ENCODE measurements at regions not wholly inside any gene's neighbourhood (a gene's known extent, or its start where the extent isn't known, plus 50 kb on each side); places are given as distances from the start of the nearest gene placed in this dataset.

DNA sequence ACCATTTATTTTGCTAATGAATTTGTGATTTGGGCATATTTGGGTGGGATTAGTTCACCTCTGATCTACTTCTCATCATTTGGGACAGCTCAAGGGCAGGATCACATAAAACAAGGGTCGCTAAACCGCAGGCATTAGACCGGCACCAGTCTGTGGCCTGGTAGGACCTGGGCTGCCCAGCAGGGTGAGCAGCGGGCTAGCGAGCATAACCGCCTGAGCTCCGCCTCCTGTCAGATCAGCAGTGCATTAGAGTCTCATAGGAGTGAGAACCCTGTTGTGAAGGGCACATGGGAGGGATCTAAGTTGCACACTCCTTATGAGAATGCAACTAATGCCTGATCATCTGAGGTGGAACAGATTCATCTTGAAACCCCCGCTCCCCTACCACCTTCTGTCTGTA, 785.3 kb downstream of the TRHDE start:
- DNase-seq (peak in 1 of 2 donors; percentile 19), ATAC-seq (no peak)
- Histone ChIP-seq H3K4me1 (no peaks in the 10 kb centered on the region), H3K27me3 (ENCODE audit: insufficient read depth in 3 of 3, low read length in 2 of 3) (no peaks in the 10 kb centered on the region), H3K9me3 (no peaks in the 10 kb centered on the region), H3K27ac (no peak overlapping the region), H3K36me3 (ENCODE audit: insufficient read depth in 1 of 2, low read depth in 1 of 2) (no peaks in the 10 kb centered on the region), H3K4me3 (no peak overlapping the region)
- intact Hi-C loops (cut with DNase I) = no loop called here
- WGBS, 3 donors = 95 to 97% (median 96%) methylated on average over 8 of the region's 8 CpGs
- TF ChIP-seq, protein P1, sequence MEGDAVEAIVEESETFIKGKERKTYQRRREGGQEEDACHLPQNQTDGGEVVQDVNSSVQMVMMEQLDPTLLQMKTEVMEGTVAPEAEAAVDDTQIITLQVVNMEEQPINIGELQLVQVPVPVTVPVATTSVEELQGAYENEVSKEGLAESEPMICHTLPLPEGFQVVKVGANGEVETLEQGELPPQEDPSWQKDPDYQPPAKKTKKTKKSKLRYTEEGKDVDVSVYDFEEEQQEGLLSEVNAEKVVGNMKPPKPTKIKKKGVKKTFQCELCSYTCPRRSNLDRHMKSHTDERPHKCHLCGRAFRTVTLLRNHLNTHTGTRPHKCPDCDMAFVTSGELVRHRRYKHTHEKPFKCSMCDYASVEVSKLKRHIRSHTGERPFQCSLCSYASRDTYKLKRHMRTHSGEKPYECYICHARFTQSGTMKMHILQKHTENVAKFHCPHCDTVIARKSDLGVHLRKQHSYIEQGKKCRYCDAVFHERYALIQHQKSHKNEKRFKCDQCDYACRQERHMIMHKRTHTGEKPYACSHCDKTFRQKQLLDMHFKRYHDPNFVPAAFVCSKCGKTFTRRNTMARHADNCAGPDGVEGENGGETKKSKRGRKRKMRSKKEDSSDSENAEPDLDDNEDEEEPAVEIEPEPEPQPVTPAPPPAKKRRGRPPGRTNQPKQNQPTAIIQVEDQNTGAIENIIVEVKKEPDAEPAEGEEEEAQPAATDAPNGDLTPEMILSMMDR (IDR thresholded peaks at IDR 0.05) = no peak

DNA sequence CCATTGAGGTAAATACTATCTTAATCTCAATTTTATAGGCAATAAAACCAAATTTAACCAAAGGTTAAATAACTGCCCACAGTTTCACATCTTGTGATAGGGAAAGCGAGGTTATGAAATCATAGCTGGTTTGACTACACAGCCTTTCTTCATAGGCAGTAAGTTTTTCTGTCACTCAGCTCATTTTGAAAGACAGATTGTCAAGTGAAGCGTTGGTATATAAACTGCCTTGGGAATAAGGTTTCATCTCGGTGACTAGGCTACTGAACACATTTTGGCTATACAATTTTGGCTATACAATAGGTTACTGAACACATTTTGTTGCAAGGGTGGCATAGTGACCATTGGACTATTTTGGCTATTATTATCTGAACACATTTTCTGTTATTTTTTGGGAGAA, 793.7 kb downstream of the TRHDE start:
- intact Hi-C loops (cut with DNase I) = no loop called here
- no peaks in the 10 kb centered on the region for H3K9me3 ChIP-seq
- WGBS, 3 donors = 70 to 74% (median 74%) methylated on average over 3 of the region's 3 CpGs

DNA sequence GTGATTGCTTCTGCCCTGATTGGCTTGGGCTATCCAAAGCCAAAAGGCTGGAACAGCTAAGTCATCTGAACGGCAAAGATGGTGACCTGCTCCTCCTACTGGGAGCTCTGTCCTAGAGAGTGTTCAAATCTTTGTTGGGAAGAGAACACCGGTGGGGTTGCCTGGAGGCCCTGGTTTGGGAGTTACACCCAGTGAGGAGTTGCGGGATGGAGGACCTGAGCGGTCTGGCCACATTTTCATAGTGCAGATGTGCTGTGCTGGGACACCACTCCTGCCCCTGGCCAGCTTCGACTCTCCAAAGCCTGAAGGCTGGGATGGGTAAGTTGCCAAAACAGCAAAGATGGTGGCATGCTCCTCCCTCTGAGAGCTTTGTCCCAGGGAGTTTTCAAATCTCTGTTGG, 795.4 kb downstream of the TRHDE start:
- no peaks in the 10 kb centered on the region for H3K36me3 ChIP-seq (ENCODE audit: insufficient read depth in 1 of 2, low read depth in 1 of 2)
- H3K4me3 ChIP-seq = no peak overlapping the region
- H3K4me1 ChIP-seq = no peaks in the 10 kb centered on the region
- TF ChIP-seq, protein P1 (IDR thresholded peaks at IDR 0.05) = no peak
- H3K9me3 ChIP-seq = no peaks in the 10 kb centered on the region
- H3K27ac ChIP-seq = no peak overlapping the region
- DNase-seq (no peak), ATAC-seq (no peak)
- intact Hi-C loops (cut with DNase I) = no loop called here
- H3K27me3 ChIP-seq (ENCODE audit: insufficient read depth in 3 of 3, low read length in 2 of 3) = no peaks in the 10 kb centered on the region
- WGBS, 3 donors = 89 to 91% (median 90%) methylated on average over 5 of the region's 5 CpGs

More for the DNA sequence above, 793.7 kb downstream of the TRHDE start:
- no peaks in the 10 kb centered on the region for H3K36me3 ChIP-seq (ENCODE audit: insufficient read depth in 1 of 2, low read depth in 1 of 2)
- no peak for ATAC-seq
- H3K4me1 ChIP-seq = no peaks in the 10 kb centered on the region
- DNase-seq = no peak
- TF ChIP-seq, protein P1 (IDR thresholded peaks at IDR 0.05) = no peak
- H3K27me3 ChIP-seq (ENCODE audit: insufficient read depth in 3 of 3, low read length in 2 of 3) = no peaks in the 10 kb centered on the region
- H3K27ac ChIP-seq = no peak overlapping the region
- H3K4me3 ChIP-seq = no peak overlapping the region

DNA sequence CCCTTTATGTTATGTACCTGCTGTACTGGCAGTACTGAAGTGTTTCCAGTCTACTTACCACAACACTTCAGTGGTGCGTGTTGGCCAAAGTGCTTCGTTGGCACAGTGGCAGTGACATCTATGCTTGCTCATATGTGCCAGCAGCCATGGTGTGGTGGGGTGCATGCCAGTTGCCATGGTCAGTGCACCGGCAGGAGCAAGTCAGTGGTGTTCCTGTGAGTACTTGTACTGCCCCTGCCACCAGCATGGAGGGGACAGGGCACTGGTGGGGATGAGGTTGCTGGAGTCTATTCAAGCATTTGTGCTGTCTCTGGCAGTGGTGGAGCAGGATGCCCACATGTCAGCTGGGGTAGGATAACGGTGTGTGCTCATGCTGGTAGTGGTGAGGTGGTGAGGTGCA, 800.0 kb downstream of the TRHDE start:
- WGBS, 3 donors = 84 to 93% (median 89%) methylated on average over 4 of the region's 4 CpGs
- ATAC-seq = no peak
- Histone ChIP-seq H3K36me3 (ENCODE audit: insufficient read depth in 1 of 2, low read depth in 1 of 2) (no peaks in the 10 kb centered on the region), H3K4me3 (no peak overlapping the region), H3K4me1 (no peaks in the 10 kb centered on the region), H3K9me3 (no peaks in the 10 kb centered on the region), H3K27me3 (ENCODE audit: insufficient read depth in 3 of 3, low read length in 2 of 3) (no peaks in the 10 kb centered on the region), H3K27ac (no peak overlapping the region)
- intact Hi-C loops (cut with DNase I) = no loop called here
- TF ChIP-seq, protein P1 (IDR thresholded peaks at IDR 0.05) = no peak
- DNase-seq = no peak

DNA sequence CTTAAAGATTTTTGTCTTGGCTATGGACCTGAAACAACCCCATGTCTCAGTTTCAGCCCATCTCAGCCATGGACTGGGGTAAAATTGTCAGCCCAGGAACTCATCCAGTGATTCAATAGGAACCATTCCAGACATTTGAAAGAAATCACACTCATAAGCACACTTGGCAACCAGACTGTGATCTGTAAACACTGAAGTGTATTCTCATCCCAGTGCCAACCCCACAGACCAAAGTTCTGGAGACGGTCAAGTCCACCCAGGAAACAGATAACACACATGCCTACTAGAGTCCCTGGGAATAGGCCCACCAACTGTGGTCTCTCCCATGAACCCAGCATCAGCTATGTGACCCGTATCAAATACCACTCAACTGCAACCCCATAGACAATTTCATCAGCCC, 804.6 kb downstream of the TRHDE start:
- DNase-seq (no peak), ATAC-seq (no peak)
- no peak overlapping the region for H3K4me3 ChIP-seq
- intact Hi-C loops (cut with DNase I) = no loop called here
- no peak overlapping the region for H3K27ac ChIP-seq
- no peaks in the 10 kb centered on the region for H3K9me3 ChIP-seq
- 71 to 81% (median 79%) methylated on average over 2 of the region's 2 CpGs for WGBS, 3 donors
- TF ChIP-seq, protein P1 (IDR thresholded peaks at IDR 0.05) = no peak
- no peaks in the 10 kb centered on the region for H3K4me1 ChIP-seq
- no peaks in the 10 kb centered on the region for H3K36me3 ChIP-seq (ENCODE audit: insufficient read depth in 1 of 2, low read depth in 1 of 2)
- H3K27me3 ChIP-seq (ENCODE audit: insufficient read depth in 3 of 3, low read length in 2 of 3) = no peaks in the 10 kb centered on the region

Measured in psoas muscle (tissue), 7 donors.